Transverse colon (tissue), 4 donors: ENCODE measurements at regions not wholly inside any gene's neighbourhood (a gene's known extent, or its start where the extent isn't known, plus 50 kb on each side); places are given as distances from the start of the nearest gene placed in this dataset.

Experiments used
- EP300 ChIP-seq: sonication (generic); formaldehyde crosslinking; IDR thresholded peaks from one replicate; pipeline ENCODE4 v1.6.1; 2017; ENCODE audit warnings: antibody characterized with exemption, low read depth
- POLR2A ChIP-seq: fragments of 450-650 bp; IDR thresholded peaks from one replicate; pipeline ENCODE4 v1.6.1; 2016; ENCODE audit warnings: antibody characterized with exemption, mild to moderate bottlenecking, moderate library complexity
- POLR2AphosphoS5 ChIP-seq, 3 donors: sonication (generic); formaldehyde crosslinking; IDR thresholded peaks; one replicate each; pipeline ENCODE4 v1.6.1; 2016; ENCODE audit warnings: antibody characterized with exemption in 3 of 3
- TF ChIP-seq, protein P1 (sequence below), 5 experiments: fragments of 200-600 bp in 3 of 5; fragments of 450-650 bp in 2 of 5; sonication (generic) in 3 of 5; IDR thresholded peaks; 1 replicate in 2 of 5; 2 replicates in 3 of 5; pipeline ENCODE4 v1.5.1; 2016 to 2017; ENCODE audit warnings: antibody characterized with exemption in 5 of 5, inconsistent platforms in 3 of 5, mild to moderate bottlenecking in 2 of 5, moderate library complexity in 1 of 5

DNA sequence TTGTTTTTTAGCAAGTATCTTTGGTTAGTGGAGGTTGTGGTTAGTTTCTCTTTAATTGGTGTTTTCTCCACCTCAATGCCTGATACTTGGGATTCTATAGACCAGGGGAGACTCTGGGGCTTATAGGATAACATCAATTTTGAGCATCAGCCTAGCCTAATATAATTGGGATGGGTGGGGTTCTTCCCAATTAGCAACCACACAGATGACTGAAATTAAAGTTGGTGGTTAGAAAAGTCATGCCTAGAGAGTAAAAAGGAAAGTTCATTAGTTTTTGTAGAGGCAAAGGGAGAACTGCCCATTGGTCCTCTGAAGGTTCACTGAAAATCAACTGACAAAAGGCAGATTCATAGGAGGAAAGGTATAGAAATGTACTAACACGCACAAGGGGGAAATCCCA is 843.3 kb downstream of the TSN start:
- TF ChIP-seq POLR2A = no peak
- no peak for TF ChIP-seq EP300
- TF ChIP-seq, protein P1, sequence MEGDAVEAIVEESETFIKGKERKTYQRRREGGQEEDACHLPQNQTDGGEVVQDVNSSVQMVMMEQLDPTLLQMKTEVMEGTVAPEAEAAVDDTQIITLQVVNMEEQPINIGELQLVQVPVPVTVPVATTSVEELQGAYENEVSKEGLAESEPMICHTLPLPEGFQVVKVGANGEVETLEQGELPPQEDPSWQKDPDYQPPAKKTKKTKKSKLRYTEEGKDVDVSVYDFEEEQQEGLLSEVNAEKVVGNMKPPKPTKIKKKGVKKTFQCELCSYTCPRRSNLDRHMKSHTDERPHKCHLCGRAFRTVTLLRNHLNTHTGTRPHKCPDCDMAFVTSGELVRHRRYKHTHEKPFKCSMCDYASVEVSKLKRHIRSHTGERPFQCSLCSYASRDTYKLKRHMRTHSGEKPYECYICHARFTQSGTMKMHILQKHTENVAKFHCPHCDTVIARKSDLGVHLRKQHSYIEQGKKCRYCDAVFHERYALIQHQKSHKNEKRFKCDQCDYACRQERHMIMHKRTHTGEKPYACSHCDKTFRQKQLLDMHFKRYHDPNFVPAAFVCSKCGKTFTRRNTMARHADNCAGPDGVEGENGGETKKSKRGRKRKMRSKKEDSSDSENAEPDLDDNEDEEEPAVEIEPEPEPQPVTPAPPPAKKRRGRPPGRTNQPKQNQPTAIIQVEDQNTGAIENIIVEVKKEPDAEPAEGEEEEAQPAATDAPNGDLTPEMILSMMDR (IDR thresholded peaks at IDR 0.05) = no peak
- TF ChIP-seq POLR2AphosphoS5 (IDR thresholded peaks at IDR 0.05) = no peak
